ENCODE measurements at regions not wholly inside any gene's neighbourhood (a gene's known extent, or its start where the extent isn't known, plus 50 kb on each side); places are given as distances from the start of the nearest gene placed in this dataset.
"Not testable (repeated sequence)": the region's sequence is repeated elsewhere in the genome, so short reads cannot be mapped to it uniquely, and the experiment has no call there.

GRCh38 chr20:53809217-53809616, 215.6 kb upstream of the ZNF217 start:
- in situ Hi-C loops (cut with HindIII; ENCODE audit: low pct_unique_long_range_greater_than_20kb, low sequenced_read_pairs): no loop called here
- no peak for TF ChIP-seq JUND (IDR thresholded peaks at IDR 0.05; ENCODE audit: low read depth)
- DNase-seq (ENCODE audit: low read depth in 1 of 2, low spot score in 1 of 2): no peak

- no peak for DNase-seq (ENCODE audit: low read depth in 1 of 2, low spot score in 1 of 2)
- no peak for TF ChIP-seq JUND (IDR thresholded peaks at IDR 0.05; ENCODE audit: low read depth)
- in situ Hi-C loops (cut with HindIII; ENCODE audit: low pct_unique_long_range_greater_than_20kb, low sequenced_read_pairs): no loop called here
Observed at GRCh38 chr20:53808733-53809132, 215.1 kb upstream of the ZNF217 start.

- in situ Hi-C loops (cut with HindIII; ENCODE audit: low pct_unique_long_range_greater_than_20kb, low sequenced_read_pairs); DNase-seq (ENCODE audit: low read depth in 1 of 2, low spot score in 1 of 2): not testable (repeated sequence)
Observed at GRCh38 chr20:53808302-53808701, 214.7 kb upstream of the ZNF217 start.

GRCh38 chr20:53806683-53807401, 213.2 kb upstream of the ZNF217 start:
- in situ Hi-C loops (cut with HindIII; ENCODE audit: low pct_unique_long_range_greater_than_20kb, low sequenced_read_pairs): no loop called here
- TF ChIP-seq JUND (IDR thresholded peaks at IDR 0.05; ENCODE audit: low read depth): no peak
- no peak for DNase-seq (ENCODE audit: low read depth in 1 of 2, low spot score in 1 of 2)

DNA sequence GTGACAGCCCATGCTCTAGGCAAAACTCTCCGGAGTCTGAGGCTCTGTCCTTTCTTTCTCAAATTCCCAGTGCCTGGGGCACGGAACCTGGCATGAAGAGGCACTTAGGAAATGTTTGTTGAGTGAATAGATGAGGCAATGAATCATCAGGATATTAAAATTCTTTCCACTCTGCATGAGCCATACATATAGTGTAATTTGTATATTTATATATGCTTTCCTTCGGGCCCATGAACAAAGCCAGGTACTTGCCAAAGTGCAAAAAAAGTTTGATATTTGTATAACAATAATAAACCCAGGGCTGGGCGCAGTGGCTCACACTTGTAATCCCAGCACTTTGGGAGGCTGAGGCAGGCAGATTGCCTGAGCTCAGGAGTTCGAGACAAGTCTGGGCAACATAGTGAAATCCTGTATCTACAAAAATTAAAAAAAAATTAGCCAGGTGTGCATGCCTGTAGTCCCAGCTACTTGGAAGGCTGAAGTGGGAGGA, 212.3 kb upstream of the ZNF217 start:
- DNase-seq (ENCODE audit: low read depth in 1 of 2, low spot score in 1 of 2): peak; percentile 66 to 97

GRCh38 chr20:53804920-53805894, 211.6 kb upstream of the ZNF217 start:
- in situ Hi-C loops (cut with HindIII; ENCODE audit: low pct_unique_long_range_greater_than_20kb, low sequenced_read_pairs): no loop called here
- no peak for TF ChIP-seq JUND (IDR thresholded peaks at IDR 0.05; ENCODE audit: low read depth)
- peak in 1 of 2 experiments; percentile 57 for DNase-seq (ENCODE audit: low read depth in 1 of 2, low spot score in 1 of 2)

More for the DNA sequence above, 212.3 kb upstream of the ZNF217 start:
- peak; percentile 98 for TF ChIP-seq JUND (IDR thresholded peaks at IDR 0.05; ENCODE audit: low read depth)
- in situ Hi-C loops (cut with HindIII; ENCODE audit: low pct_unique_long_range_greater_than_20kb, low sequenced_read_pairs): no loop called here

- DNase-seq (ENCODE audit: low read depth in 1 of 2, low spot score in 1 of 2); in situ Hi-C loops (cut with HindIII; ENCODE audit: low pct_unique_long_range_greater_than_20kb, low sequenced_read_pairs): not testable (repeated sequence)
Observed at GRCh38 chr20:53804308-53804707, 210.7 kb upstream of the ZNF217 start.

DNA sequence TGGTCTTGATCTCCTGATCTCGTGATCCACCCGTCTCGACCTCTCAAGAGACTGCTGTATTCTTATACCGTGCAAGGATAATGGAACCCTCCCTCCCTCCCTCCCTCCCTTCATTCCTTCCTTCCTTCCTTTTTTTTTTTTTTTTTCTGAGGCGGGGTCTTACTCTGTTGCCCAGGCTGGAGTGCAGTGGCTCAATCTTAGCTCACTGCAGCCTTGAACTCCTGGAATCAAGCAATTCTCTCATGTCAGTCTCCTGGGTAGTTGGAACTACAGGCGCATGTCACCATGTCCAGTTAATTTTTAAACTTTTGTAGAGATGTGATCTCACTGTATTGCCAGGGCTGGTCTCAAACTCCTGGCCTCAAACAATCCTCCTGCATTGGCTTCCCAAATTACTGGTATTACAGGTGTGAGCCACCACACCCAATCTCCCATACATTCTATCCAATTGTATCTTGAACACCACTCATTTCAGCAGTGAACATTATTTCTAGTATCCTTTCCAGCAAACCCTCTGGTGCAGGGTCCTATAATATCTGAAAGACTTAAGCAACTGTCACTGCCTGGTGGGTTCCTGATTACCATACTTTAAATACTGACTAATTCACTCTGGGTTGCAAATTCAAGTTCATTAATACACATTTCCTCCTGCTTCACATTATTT, 210.0 kb upstream of the ZNF217 start:
- DNase-seq (ENCODE audit: low read depth in 1 of 2, low spot score in 1 of 2): no peak
- TF ChIP-seq JUND (IDR thresholded peaks at IDR 0.05; ENCODE audit: low read depth): no peak
- in situ Hi-C loops (cut with HindIII; ENCODE audit: low pct_unique_long_range_greater_than_20kb, low sequenced_read_pairs): no loop called here

- no peak for TF ChIP-seq JUND (IDR thresholded peaks at IDR 0.05; ENCODE audit: low read depth)
- DNase-seq (ENCODE audit: low read depth in 1 of 2, low spot score in 1 of 2): no peak
- in situ Hi-C loops (cut with HindIII; ENCODE audit: low pct_unique_long_range_greater_than_20kb, low sequenced_read_pairs): no loop called here
Observed at GRCh38 chr20:53801609-53802370, 208.2 kb upstream of the ZNF217 start.

GRCh38 chr20:53800883-53801604, 207.4 kb upstream of the ZNF217 start:
- TF ChIP-seq JUND (IDR thresholded peaks at IDR 0.05; ENCODE audit: low read depth): no peak
- in situ Hi-C loops (cut with HindIII; ENCODE audit: low pct_unique_long_range_greater_than_20kb, low sequenced_read_pairs): no loop called here
- no peak for DNase-seq (ENCODE audit: low read depth in 1 of 2, low spot score in 1 of 2)

GRCh38 chr20:53800418-53800817, 206.8 kb upstream of the ZNF217 start:
- DNase-seq (ENCODE audit: low read depth in 1 of 2, low spot score in 1 of 2): no peak
- in situ Hi-C loops (cut with HindIII; ENCODE audit: low pct_unique_long_range_greater_than_20kb, low sequenced_read_pairs): no loop called here
- TF ChIP-seq JUND (IDR thresholded peaks at IDR 0.05; ENCODE audit: low read depth): no peak
